GM12874 (cell line): ENCODE measurements at regions not wholly inside any gene's neighbourhood (a gene's known extent, or its start where the extent isn't known, plus 50 kb on each side); places are given as distances from the start of the nearest gene placed in this dataset.
A peak's percentile ranks its signal among the peaks of the same experiment; 100 is the strongest.

ENCODE experiments used
- CTCF ChIP-seq: IDR thresholded peaks from 2 replicates; pipeline ENCODE4 v1.5.1; 2011; ENCODE audit warnings: low read depth, mild to moderate bottlenecking, control low read depth, low read length, moderate library complexity; ENCODE audit not compliant: insufficient read depth

- no peak for TF ChIP-seq CTCF
These were observed 800.9 kb downstream of the TMEM121 start for GRCh38 chr14:106327234-106327633.

- peak; percentile 50 for TF ChIP-seq CTCF
These were observed 808.2 kb downstream of the TMEM121 start for GRCh38 chr14:106334428-106335109.

GRCh38 chr14:106343626-106344025 lies 817.2 kb downstream of the TMEM121 start:
- no peak for TF ChIP-seq CTCF

- TF ChIP-seq CTCF = no peak
These were observed 819.7 kb downstream of the TMEM121 start for GRCh38 chr14:106346084-106346483.

GRCh38 chr14:106346534-106347290 lies 820.3 kb downstream of the TMEM121 start:
- TF ChIP-seq CTCF = no peak

- TF ChIP-seq CTCF = no peak
These were observed 821.0 kb downstream of the TMEM121 start for GRCh38 chr14:106347291-106347778.

GRCh38 chr14:106347890-106348755 lies 821.7 kb downstream of the TMEM121 start:
- no peak for TF ChIP-seq CTCF
